BLaER1 treated with 17β-estradiol and CSF1 and Interleukin-3, amounts not matched to agents 10 nM and 100 nM (cell line): ENCODE measurements at regions not wholly inside any gene's neighbourhood (a gene's known extent, or its start where the extent isn't known, plus 50 kb on each side); places are given as distances from the start of the nearest gene placed in this dataset.
A peak's percentile ranks its signal among the peaks of the same experiment; 100 is the strongest.
"Not testable (repeated sequence)": the region's sequence is repeated elsewhere in the genome, so short reads cannot be mapped to it uniquely, and the experiment has no call there.

ENCODE experiments used
- H3K27ac ChIP-seq, 11 experiments: shearing (Covaris generic); formaldehyde crosslinking; 2 replicates each; pipeline ENCODE4 v1.8.1; 2022
- H3K27me3 ChIP-seq, 11 experiments: shearing (Covaris generic); formaldehyde crosslinking; 2 replicates each; pipeline ENCODE4 v1.8.1; 2022
- H3K36me3 ChIP-seq, 11 experiments: shearing (Covaris generic); formaldehyde crosslinking; 2 replicates each; pipeline ENCODE4 v1.8.1; 2022
- H3K4me1 ChIP-seq, 10 experiments: shearing (Covaris generic); formaldehyde crosslinking; 2 replicates each; pipeline ENCODE4 v1.8.1; 2022
- H3K4me2 ChIP-seq, 11 experiments: shearing (Covaris generic); formaldehyde crosslinking; 2 replicates each; pipeline ENCODE4 v1.8.1; 2022
- H3K4me3 ChIP-seq, 10 experiments: shearing (Covaris generic); formaldehyde crosslinking; 2 replicates each; pipeline ENCODE4 v1.8.1; 2022
- H3K9ac ChIP-seq, 11 experiments: shearing (Covaris generic); formaldehyde crosslinking; 2 replicates each; pipeline ENCODE4 v1.8.1; 2022
- H3K9me3 ChIP-seq, 11 experiments: shearing (Covaris generic); formaldehyde crosslinking; replicated peaks in 1 of 11; 2 replicates each; pipeline ENCODE4 v1.8.1; 2022
- H4K20me1 ChIP-seq, 11 experiments: shearing (Covaris generic); formaldehyde crosslinking; 2 replicates each; pipeline ENCODE4 v1.8.1; 2022
- Cebpa-rat ChIP-seq, 11 experiments: shearing (Covaris generic); IDR thresholded peaks; 2 replicates each; pipeline ENCODE4 v1.8.1; 2022

- H3K27me3 ChIP-seq: no peaks in the 10 kb centered on the region
- no peak overlapping the region for H3K4me3 ChIP-seq
These were observed 416.1 kb downstream of the PSAT1 start for GRCh38 chr9:78712903-78713613.

GRCh38 chr9:78713614-78714405 is 416.9 kb downstream of the PSAT1 start:
- no peaks in the 10 kb centered on the region for H4K20me1 ChIP-seq
- no peak overlapping the region for H3K9ac ChIP-seq
- no peak overlapping the region for H3K4me3 ChIP-seq
- no peak for TF ChIP-seq Cebpa-rat (IDR thresholded peaks at IDR 0.05)
- no peaks in the 10 kb centered on the region for H3K27me3 ChIP-seq
- peaks cover 13 to 30% (median 22%) of the 10 kb centered on the region in 10 experiments for H3K4me1 ChIP-seq
- peak overlapping the region; percentile 32 to 59 (median 47); a peak in 21 of 22 replicates for H3K4me2 ChIP-seq
- H3K36me3 ChIP-seq: peaks cover 0 to 8% (median 0%) of the 10 kb centered on the region in 11 experiments; a peak in 5 of 22 replicates
- peaks cover 15 to 45% (median 31%) of the 10 kb centered on the region in 11 experiments for H3K9me3 ChIP-seq
- peak overlapping the region in 2 of 11 experiments; percentile 0 to 40; a peak in 3 of 22 replicates for H3K27ac ChIP-seq

More at GRCh38 chr9:78712903-78713613, 416.1 kb downstream of the PSAT1 start:
- Histone ChIP-seq H3K4me2 (peak overlapping the region in 10 of 11 experiments; percentile 35 to 59 (median 48); a peak in 19 of 22 replicates), H3K9me3 (peaks cover 15 to 48% (median 33%) of the 10 kb centered on the region in 11 experiments), H3K9ac (no peak overlapping the region), H3K4me1 (peaks cover 20 to 38% (median 29%) of the 10 kb centered on the region in 10 experiments), H4K20me1 (no peaks in the 10 kb centered on the region), H3K27ac (0 out of 22 replicates have a peak overlapping the region, but pooled peaks of 1 of the 11 experiments have one; percentile 0), H3K36me3 (peaks cover 0 to 8% (median 0%) of the 10 kb centered on the region in 11 experiments; a peak in 5 of 22 replicates)
- TF ChIP-seq Cebpa-rat (IDR thresholded peaks at IDR 0.05): no peak

GRCh38 chr9:78714576-78714975 is 417.7 kb downstream of the PSAT1 start:
- peaks cover 0 to 8% (median 0%) of the 10 kb centered on the region in 11 experiments; a peak in 5 of 22 replicates for H3K36me3 ChIP-seq
- H3K4me2 ChIP-seq: peak overlapping the region; percentile 32 to 59 (median 47); a peak in 19 of 22 replicates
- H3K27ac ChIP-seq: peak overlapping the region in 3 of 11 experiments; percentile 10 to 40 (median 30); a peak in 3 of 22 replicates
- no peaks in the 10 kb centered on the region for H4K20me1 ChIP-seq
- H3K4me1 ChIP-seq: peaks cover 13 to 24% (median 21%) of the 10 kb centered on the region in 10 experiments
- peaks cover 15 to 37% (median 23%) of the 10 kb centered on the region in 11 experiments for H3K9me3 ChIP-seq
- H3K9ac ChIP-seq: no peak overlapping the region
- TF ChIP-seq Cebpa-rat (IDR thresholded peaks at IDR 0.05): no peak
- no peak overlapping the region for H3K4me3 ChIP-seq
- H3K27me3 ChIP-seq: no peaks in the 10 kb centered on the region

- not testable (repeated sequence) for H3K9ac ChIP-seq, H3K4me2 ChIP-seq, H3K4me3 ChIP-seq, H4K20me1 ChIP-seq, H3K27me3 ChIP-seq, H3K27ac ChIP-seq, H3K36me3 ChIP-seq
- Histone ChIP-seq H3K9me3 (peaks cover 0 to 12% (median 2%) of the 10 kb centered on the region in 11 experiments; a peak in 7 of 22 replicates), H3K4me1 (peaks cover 7 to 11% (median 10%) of the 10 kb centered on the region in 10 experiments)
These were observed 422.1 kb downstream of the PSAT1 start for GRCh38 chr9:78719029-78719428.

- Histone ChIP-seq H3K4me1 (no peaks in the 10 kb centered on the region), H3K9me3 (peaks cover 27 to 47% (median 38%) of the 10 kb centered on the region in 11 experiments), H3K4me3 (no peak overlapping the region), H3K4me2 (no peak overlapping the region), H4K20me1 (no peaks in the 10 kb centered on the region), H3K9ac (no peak overlapping the region), H3K27me3 (no peaks in the 10 kb centered on the region), H3K27ac (no peak overlapping the region), H3K36me3 (no peaks in the 10 kb centered on the region)
- no peak for TF ChIP-seq Cebpa-rat (IDR thresholded peaks at IDR 0.05)
These were observed 428.0 kb downstream of the PSAT1 start for GRCh38 chr9:78724896-78725295.

GRCh38 chr9:78725503-78725902 is 428.6 kb downstream of the PSAT1 start:
- no peak for TF ChIP-seq Cebpa-rat (IDR thresholded peaks at IDR 0.05)
- H3K4me3 ChIP-seq: no peak overlapping the region
- no peaks in the 10 kb centered on the region for H4K20me1 ChIP-seq
- no peaks in the 10 kb centered on the region for H3K4me1 ChIP-seq
- H3K27ac ChIP-seq: no peak overlapping the region
- H3K27me3 ChIP-seq: no peaks in the 10 kb centered on the region
- no peak overlapping the region for H3K4me2 ChIP-seq
- H3K36me3 ChIP-seq: no peaks in the 10 kb centered on the region
- no peak overlapping the region for H3K9ac ChIP-seq
- H3K9me3 ChIP-seq: peaks cover 27 to 47% (median 38%) of the 10 kb centered on the region in 11 experiments

- Histone ChIP-seq H3K4me1 (no peaks in the 10 kb centered on the region), H3K9me3 (no peaks in the 10 kb centered on the region), H3K36me3 (no peaks in the 10 kb centered on the region), H4K20me1 (no peaks in the 10 kb centered on the region), H3K4me2 (no peak overlapping the region), H3K4me3 (no peak overlapping the region), H3K27me3 (no peaks in the 10 kb centered on the region), H3K27ac (no peak overlapping the region), H3K9ac (no peak overlapping the region)
- TF ChIP-seq Cebpa-rat (IDR thresholded peaks at IDR 0.05): no peak
These were observed 448.4 kb downstream of the PSAT1 start for GRCh38 chr9:78745331-78745730.

- no peaks in the 10 kb centered on the region for H3K36me3 ChIP-seq
These were observed 449.1 kb downstream of the PSAT1 start for GRCh38 chr9:78746010-78746409.

GRCh38 chr9:78753039-78753438 is 456.1 kb downstream of the PSAT1 start:
- H3K4me3 ChIP-seq: no peak overlapping the region
- H3K4me2 ChIP-seq: no peak overlapping the region
- H3K27ac ChIP-seq: no peak overlapping the region
- H4K20me1 ChIP-seq: no peaks in the 10 kb centered on the region
- H3K9ac ChIP-seq: no peak overlapping the region
- no peak for TF ChIP-seq Cebpa-rat (IDR thresholded peaks at IDR 0.05)
- no peaks in the 10 kb centered on the region for H3K27me3 ChIP-seq
- peaks cover 0 to 10% (median 0%) of the 10 kb centered on the region in 11 experiments; a peak in 4 of 22 replicates for H3K9me3 ChIP-seq
- H3K36me3 ChIP-seq: no peaks in the 10 kb centered on the region
- H3K4me1 ChIP-seq: peaks cover 15 to 25% (median 22%) of the 10 kb centered on the region in 10 experiments

More at GRCh38 chr9:78746010-78746409, 449.1 kb downstream of the PSAT1 start:
- no peaks in the 10 kb centered on the region for H3K4me1 ChIP-seq
- no peak for TF ChIP-seq Cebpa-rat (IDR thresholded peaks at IDR 0.05)
- H3K4me3 ChIP-seq: no peak overlapping the region
- H3K4me2 ChIP-seq: no peak overlapping the region
- no peaks in the 10 kb centered on the region for H4K20me1 ChIP-seq
- H3K9me3 ChIP-seq: no peaks in the 10 kb centered on the region
- H3K9ac ChIP-seq: no peak overlapping the region
- no peaks in the 10 kb centered on the region for H3K27me3 ChIP-seq
- H3K27ac ChIP-seq: no peak overlapping the region
